ENCODE measurements at regions not wholly inside any gene's neighbourhood (a gene's known extent, or its start where the extent isn't known, plus 50 kb on each side); places are given as distances from the start of the nearest gene placed in this dataset.
"Not testable (repeated sequence)": the region's sequence is repeated elsewhere in the genome, so short reads cannot be mapped to it uniquely, and the experiment has no call there.

GRCh38 chr4:66577922-66578321, 907.6 kb upstream of the EPHA5 start:
- DNase-seq, result no peak

GRCh38 chr4:66575008-66575696, 904.9 kb upstream of the EPHA5 start:
- DNase-seq, result no peak

GRCh38 chr4:66574145-66574978, 904.1 kb upstream of the EPHA5 start:
- no peak for DNase-seq

GRCh38 chr4:66572949-66573348, 902.7 kb upstream of the EPHA5 start:
- DNase-seq, result no peak

- no peak for DNase-seq
Measured at GRCh38 chr4:66571145-66571695, 900.9 kb upstream of the EPHA5 start.

- DNase-seq, result no peak
Measured at GRCh38 chr4:66569228-66569627, 898.9 kb upstream of the EPHA5 start.

- no peak for DNase-seq
Measured at GRCh38 chr4:66568431-66568830, 898.1 kb upstream of the EPHA5 start.

- DNase-seq, result no peak
Measured at GRCh38 chr4:66568001-66568400, 897.7 kb upstream of the EPHA5 start.

GRCh38 chr4:66567551-66567950, 897.3 kb upstream of the EPHA5 start:
- no peak for DNase-seq

- DNase-seq, result no peak
Measured at GRCh38 chr4:66565801-66566200, 895.5 kb upstream of the EPHA5 start.

- no peak for DNase-seq
Measured at GRCh38 chr4:66564901-66565651, 894.8 kb upstream of the EPHA5 start.

- DNase-seq, result no peak
Measured at GRCh38 chr4:66562276-66562806, 892.1 kb upstream of the EPHA5 start.

- not testable (repeated sequence) for DNase-seq
Measured at GRCh38 chr4:66561465-66562053, 891.3 kb upstream of the EPHA5 start.

GRCh38 chr4:66558651-66559050, 888.4 kb upstream of the EPHA5 start:
- DNase-seq, result no peak

- DNase-seq, result no peak
Measured at GRCh38 chr4:66556651-66557278, 886.5 kb upstream of the EPHA5 start.

- DNase-seq, result no peak
Measured at GRCh38 chr4:66555301-66555700, 885.0 kb upstream of the EPHA5 start.

- DNase-seq, result no peak
Measured at GRCh38 chr4:66554826-66555225, 884.5 kb upstream of the EPHA5 start.

GRCh38 chr4:66545301-66545700, 875.0 kb upstream of the EPHA5 start:
- DNase-seq, result not testable (repeated sequence)

GRCh38 chr4:66544281-66544680, 874.0 kb upstream of the EPHA5 start:
- no peak for DNase-seq

GRCh38 chr4:66539745-66540144, 869.5 kb upstream of the EPHA5 start:
- no peak for DNase-seq

GRCh38 chr4:66524781-66525180, 854.5 kb upstream of the EPHA5 start:
- no peak for DNase-seq

GRCh38 chr4:66522244-66522643, 852.0 kb upstream of the EPHA5 start:
- DNase-seq, result no peak

Data from stimulated activated CD4-positive, alpha-beta T cell treated with anti-CD3 and anti-CD28 coated beads, Interleukin-4, amount 100 ng/mL, for 4 hours (primary cell).